CD14-positive monocyte (primary cell): ENCODE measurements at regions not wholly inside any gene's neighbourhood (a gene's known extent, or its start where the extent isn't known, plus 50 kb on each side); places are given as distances from the start of the nearest gene placed in this dataset.
A peak's percentile ranks its signal among the peaks of the same experiment; 100 is the strongest.

Experiments
- DNase-seq, 3 donors: peaks; one replicate each; pipeline ENCODE4 v3.0.0-alpha.2; 2011 to 2022
- H2AFZ ChIP-seq: 2 replicates; pipeline ENCODE4 v1.6.0; 2012; ENCODE audit warnings: mild to moderate bottlenecking, low read depth, low read length, inconsistent platforms; ENCODE audit not compliant: insufficient read depth, poor library complexity, severe bottlenecking
- H3K27ac ChIP-seq, 2 donors: 1 replicate in 1 of 2; 2 replicates in 1 of 2; pipeline ENCODE4 v1.5.1; 2012 to 2013; ENCODE audit warnings: low read length in 2 of 2, control low read depth in 1 of 2, inconsistent platforms in 1 of 2, low read depth in 1 of 2, mild to moderate bottlenecking in 1 of 2
- H3K27me3 ChIP-seq, 2 donors: one replicate each; pipeline versions ENCODE4 v1.6.0 to v1.6.1; 2011 to 2013; ENCODE audit warnings: low read length in 2 of 2; ENCODE audit not compliant: control insufficient read depth in 2 of 2, insufficient read depth in 2 of 2
- H3K36me3 ChIP-seq, 2 donors: replicated peaks in 1 of 2; 1 replicate in 1 of 2; 2 replicates in 1 of 2; pipeline versions ENCODE4 v1.5.1 to v1.6.1; 2012 to 2013; ENCODE audit warnings: low read length in 2 of 2, control low read depth in 1 of 2, inconsistent platforms in 1 of 2, mild to moderate bottlenecking in 1 of 2; ENCODE audit not compliant: insufficient read depth in 2 of 2, control insufficient read depth in 1 of 2
- H3K4me1 ChIP-seq, 2 donors: 1 replicate in 1 of 2; 2 replicates in 1 of 2; pipeline versions ENCODE4 v1.5.1 to v1.6.1; 2012 to 2013; ENCODE audit warnings: low read length in 2 of 2, control low read depth in 1 of 2, inconsistent platforms in 1 of 2, mild to moderate bottlenecking in 1 of 2, moderate library complexity in 1 of 2; ENCODE audit not compliant: insufficient read depth in 2 of 2, control insufficient read depth in 1 of 2
- H3K4me2 ChIP-seq: replicated peaks from 2 replicates; pipeline ENCODE3; 2012; ENCODE audit warnings: low read length, moderate library complexity, mild to moderate bottlenecking; ENCODE audit not compliant: poor library complexity, severe bottlenecking; ENCODE audit errors: extremely low read depth
- H3K4me3 ChIP-seq, 3 experiments: fragments of 200-600 bp in 1 of 3; sonication (generic) in 1 of 3; replicated peaks in 1 of 3; 1 replicate in 2 of 3; 2 replicates in 1 of 3; pipeline ENCODE4 v1.5.1; 2011 to 2013; ENCODE audit warnings: low read length in 3 of 3, mild to moderate bottlenecking in 3 of 3, control low read depth in 2 of 3, low read depth in 2 of 3, inconsistent platforms in 1 of 3, moderate library complexity in 1 of 3
- H3K79me2 ChIP-seq: 2 replicates; pipeline ENCODE4 v1.6.0; 2012; ENCODE audit warnings: mild to moderate bottlenecking, control low read depth, inconsistent platforms, low read length, moderate library complexity; ENCODE audit not compliant: insufficient read depth
- H3K9ac ChIP-seq: 2 replicates; pipeline ENCODE4 v1.6.0; 2017; ENCODE audit warnings: low read length, mild to moderate bottlenecking; ENCODE audit not compliant: insufficient read depth, poor library complexity, severe bottlenecking
- H3K9me3 ChIP-seq, 2 donors: replicated peaks in 1 of 2; 1 replicate in 1 of 2; 2 replicates in 1 of 2; pipeline versions ENCODE4 v1.5.1 to v1.6.1; 2012 to 2013; ENCODE audit warnings: low read length in 2 of 2, control low read depth in 1 of 2; ENCODE audit not compliant: control insufficient read depth in 1 of 2, insufficient read depth in 1 of 2
- H4K20me1 ChIP-seq: 2 replicates; pipeline ENCODE4 v1.6.0; 2012; ENCODE audit warnings: mild to moderate bottlenecking, low read length, control low read depth, moderate library complexity; ENCODE audit not compliant: insufficient read depth
- H3K27ac Mint-ChIP-seq, 7 donors: one replicate each; pipeline ENCODE4 v1.8.0; 2020; ENCODE audit warnings: mild to moderate bottlenecking in 7 of 7, mixed read lengths in 7 of 7, moderate library complexity in 6 of 7, inconsistent platforms in 2 of 7
- H3K27me3 Mint-ChIP-seq, 3 donors: one replicate each; pipeline ENCODE4 v1.8.0; 2021 to 2022; ENCODE audit warnings: low read depth in 3 of 3, mild to moderate bottlenecking in 3 of 3, mixed read lengths in 3 of 3, moderate library complexity in 3 of 3, inconsistent platforms in 1 of 3
- H3K36me3 Mint-ChIP-seq, 2 donors: one replicate each; pipeline ENCODE4 v1.8.0; 2020; ENCODE audit warnings: mixed read lengths in 2 of 2, inconsistent platforms in 1 of 2, mild to moderate bottlenecking in 1 of 2
- H3K4me1 Mint-ChIP-seq: one replicate; pipeline ENCODE4 v1.8.0; 2020; ENCODE audit warnings: mild to moderate bottlenecking, mixed read lengths
- H3K4me3 Mint-ChIP-seq, 2 donors: one replicate each; pipeline ENCODE4 v1.8.0; 2020; ENCODE audit warnings: mild to moderate bottlenecking in 2 of 2, mixed read lengths in 2 of 2, moderate library complexity in 1 of 2
- H3K9me3 Mint-ChIP-seq, 7 donors: one replicate each; pipeline ENCODE4 v1.8.0; 2020 to 2022; ENCODE audit warnings: mixed read lengths in 7 of 7, mild to moderate bottlenecking in 6 of 7, moderate library complexity in 6 of 7, inconsistent platforms in 2 of 7
- WGBS: methylation state at CpG from one replicate; pipeline ENCODE4 v1.1.5; 2013; ENCODE audit warnings: missing lambda C conversion rate; ENCODE audit not compliant: insufficient coverage; 5-methylcytosine and 5-hydroxymethylcytosine counted together
- intact Hi-C, 2 donors: fragments of 100-400 bp; cut with micrococcal nuclease; formaldehyde crosslinking; loops; one replicate each; pipeline versions ENCODE4 v1.15.0 to v1.15.1; 2023
- TF ChIP-seq, protein P1 (sequence below): fragments of 200-600 bp; IDR thresholded peaks from one replicate; pipeline ENCODE4 v1.8.0; 2022; ENCODE audit warnings: antibody characterized with exemption, mild to moderate bottlenecking

DNA sequence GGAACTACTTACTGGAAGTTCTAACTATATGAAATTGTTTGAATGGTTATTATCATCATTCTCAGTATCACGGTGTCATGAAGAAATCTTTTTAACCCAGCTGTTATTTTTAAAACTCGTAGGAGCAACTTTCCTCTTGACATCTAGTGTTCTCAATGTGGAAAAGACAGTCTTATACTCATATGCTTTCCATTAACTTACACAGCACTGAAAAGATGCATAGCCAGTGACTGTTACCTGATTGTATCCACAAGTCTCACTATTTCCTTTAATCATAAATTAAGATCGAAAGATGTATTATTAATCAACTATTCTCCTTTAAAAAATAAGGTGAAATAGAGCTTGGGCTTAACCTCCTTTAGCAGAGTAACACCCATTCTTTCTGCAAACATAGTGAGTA, 59.7 kb upstream of the TNFSF4 start:
- H3K4me1 Mint-ChIP-seq, result no peaks in the 10 kb centered on the region
- no peaks in the 10 kb centered on the region for H3K4me1 ChIP-seq
- H4K20me1 ChIP-seq, result no peaks in the 10 kb centered on the region
- no peak overlapping the region for H3K4me3 Mint-ChIP-seq
- TF ChIP-seq, protein P1, sequence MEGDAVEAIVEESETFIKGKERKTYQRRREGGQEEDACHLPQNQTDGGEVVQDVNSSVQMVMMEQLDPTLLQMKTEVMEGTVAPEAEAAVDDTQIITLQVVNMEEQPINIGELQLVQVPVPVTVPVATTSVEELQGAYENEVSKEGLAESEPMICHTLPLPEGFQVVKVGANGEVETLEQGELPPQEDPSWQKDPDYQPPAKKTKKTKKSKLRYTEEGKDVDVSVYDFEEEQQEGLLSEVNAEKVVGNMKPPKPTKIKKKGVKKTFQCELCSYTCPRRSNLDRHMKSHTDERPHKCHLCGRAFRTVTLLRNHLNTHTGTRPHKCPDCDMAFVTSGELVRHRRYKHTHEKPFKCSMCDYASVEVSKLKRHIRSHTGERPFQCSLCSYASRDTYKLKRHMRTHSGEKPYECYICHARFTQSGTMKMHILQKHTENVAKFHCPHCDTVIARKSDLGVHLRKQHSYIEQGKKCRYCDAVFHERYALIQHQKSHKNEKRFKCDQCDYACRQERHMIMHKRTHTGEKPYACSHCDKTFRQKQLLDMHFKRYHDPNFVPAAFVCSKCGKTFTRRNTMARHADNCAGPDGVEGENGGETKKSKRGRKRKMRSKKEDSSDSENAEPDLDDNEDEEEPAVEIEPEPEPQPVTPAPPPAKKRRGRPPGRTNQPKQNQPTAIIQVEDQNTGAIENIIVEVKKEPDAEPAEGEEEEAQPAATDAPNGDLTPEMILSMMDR, result no peak
- WGBS, result no CpG with 5 or more reads among the region's 3 CpGs
- H3K36me3 ChIP-seq, result no peaks in the 10 kb centered on the region
- H3K36me3 Mint-ChIP-seq, result no peaks in the 10 kb centered on the region
- no peak overlapping the region for H3K4me3 ChIP-seq
- H3K9me3 ChIP-seq, result no peaks in the 10 kb centered on the region
- no peak overlapping the region for H3K27ac Mint-ChIP-seq
- intact Hi-C loops, result no loop called here
- H3K27me3 Mint-ChIP-seq, result peaks cover 0 to under 1% (median 0%) of the 10 kb centered on the region in 3 donors
- no peak overlapping the region for H3K4me2 ChIP-seq
- no peak for DNase-seq
- no peak overlapping the region for H3K9ac ChIP-seq
- no peaks in the 10 kb centered on the region for H3K27me3 ChIP-seq
- H3K79me2 ChIP-seq, result no peaks in the 10 kb centered on the region
- no peak overlapping the region for H2AFZ ChIP-seq
- no peak overlapping the region for H3K27ac ChIP-seq
- H3K9me3 Mint-ChIP-seq, result peaks cover 0 to 6% (median 2%) of the 10 kb centered on the region in 7 donors

DNA sequence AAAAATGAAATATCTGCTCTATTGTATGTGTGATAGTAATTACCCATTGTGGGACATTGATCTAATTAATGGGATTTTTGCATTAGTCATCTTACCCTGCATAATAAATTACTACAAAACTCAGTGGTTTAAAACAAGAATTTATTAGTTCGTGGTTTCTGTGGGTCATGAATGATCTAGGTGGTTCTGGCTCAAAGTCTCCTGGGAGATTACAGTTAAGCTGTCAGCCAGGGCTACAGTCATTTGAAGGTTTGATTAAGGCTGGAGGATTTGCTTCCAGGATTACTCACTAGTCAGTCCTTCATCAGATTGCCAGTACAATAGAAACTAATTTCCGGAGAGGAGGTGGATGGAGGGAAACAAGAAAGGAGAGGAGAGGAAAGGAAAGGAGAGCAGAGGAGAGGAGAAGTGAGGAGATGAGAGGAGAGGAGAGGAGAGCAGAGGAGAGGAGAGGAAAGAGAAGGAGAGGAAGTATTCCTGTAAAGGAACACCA, 60.4 kb upstream of the TNFSF4 start:
- Histone ChIP-seq H3K79me2 (no peaks in the 10 kb centered on the region), H2AFZ (no peak overlapping the region), H3K27ac (no peak overlapping the region), H4K20me1 (no peaks in the 10 kb centered on the region), H3K36me3 (no peaks in the 10 kb centered on the region), H3K4me3 (no peak overlapping the region), H3K9ac (no peak overlapping the region), H3K4me1 (no peaks in the 10 kb centered on the region), H3K9me3 (no peaks in the 10 kb centered on the region), H3K27me3 (no peaks in the 10 kb centered on the region), H3K4me2 (no peak overlapping the region)
- Mint-ChIP-seq H3K27ac (peak overlapping the region in 1 of 7 donors; percentile 24), H3K4me1 (no peaks in the 10 kb centered on the region), H3K9me3 (peaks cover 0 to 6% (median 3%) of the 10 kb centered on the region in 7 donors), H3K4me3 (no peak overlapping the region), H3K36me3 (no peaks in the 10 kb centered on the region), H3K27me3 (peaks cover 0 to 2% (median 0%) of the 10 kb centered on the region in 3 donors)
- no peak for DNase-seq
- WGBS, result no CpG with 5 or more reads among the region's 2 CpGs
- TF ChIP-seq, protein P1, result no peak
- intact Hi-C loops, result no loop called here
